Fibroblast of skin of right biceps (primary cell): ENCODE measurements at regions not wholly inside any gene's neighbourhood (a gene's known extent, or its start where the extent isn't known, plus 50 kb on each side); places are given as distances from the start of the nearest gene placed in this dataset.

Source experiments
- DNase-seq: peaks from one replicate; pipeline ENCODE4 v3.0.0-alpha.2; 2013

GRCh38 chr20:60334911-60335310 lies 376.7 kb downstream of the CDH26 start:
- no peak for DNase-seq

- DNase-seq = no peak
These were observed 380.3 kb downstream of the CDH26 start for GRCh38 chr20:60338556-60338955.

GRCh38 chr20:60339738-60340137 lies 381.5 kb downstream of the CDH26 start:
- DNase-seq = no peak

GRCh38 chr20:60340232-60340631 lies 382.0 kb downstream of the CDH26 start:
- DNase-seq = no peak

GRCh38 chr20:60341062-60341461 lies 382.8 kb downstream of the CDH26 start:
- DNase-seq = no peak

- no peak for DNase-seq
These were observed 386.9 kb downstream of the CDH26 start for GRCh38 chr20:60345106-60345505.

- DNase-seq = no peak
These were observed 391.2 kb downstream of the CDH26 start for GRCh38 chr20:60349418-60349817.

GRCh38 chr20:60352017-60352416 lies 393.8 kb downstream of the CDH26 start:
- no peak for DNase-seq

- DNase-seq = no peak
These were observed 394.4 kb downstream of the CDH26 start for GRCh38 chr20:60352596-60352995.

- no peak for DNase-seq
These were observed 395.9 kb downstream of the CDH26 start for GRCh38 chr20:60354024-60354580.

- DNase-seq = no peak
These were observed 399.9 kb downstream of the CDH26 start for GRCh38 chr20:60358101-60358500.

- no peak for DNase-seq
These were observed 400.8 kb downstream of the CDH26 start for GRCh38 chr20:60359010-60359409.

GRCh38 chr20:60361761-60362395 lies 403.7 kb downstream of the CDH26 start:
- no peak for DNase-seq

GRCh38 chr20:60362531-60362930 lies 404.3 kb downstream of the CDH26 start:
- peak; percentile 10 for DNase-seq

- DNase-seq = no peak
These were observed 405.5 kb downstream of the CDH26 start for GRCh38 chr20:60363698-60364097.

GRCh38 chr20:60365064-60365666 lies 406.9 kb downstream of the CDH26 start:
- no peak for DNase-seq

- no peak for DNase-seq
These were observed 407.7 kb downstream of the CDH26 start for GRCh38 chr20:60365882-60366281.

GRCh38 chr20:60371384-60371783 lies 413.2 kb downstream of the CDH26 start:
- DNase-seq = no peak

GRCh38 chr20:60372275-60372674 lies 414.1 kb downstream of the CDH26 start:
- no peak for DNase-seq

GRCh38 chr20:60372822-60373221 lies 414.6 kb downstream of the CDH26 start:
- no peak for DNase-seq

- DNase-seq = no peak
These were observed 420.4 kb downstream of the CDH26 start for GRCh38 chr20:60378620-60379019.

GRCh38 chr20:60381643-60382400 lies 423.6 kb downstream of the CDH26 start:
- DNase-seq = no peak

- DNase-seq = no peak
These were observed 431.2 kb downstream of the CDH26 start for GRCh38 chr20:60389441-60389840.

GRCh38 chr20:60389882-60390281 lies 431.7 kb downstream of the CDH26 start:
- DNase-seq = no peak
